Lower lobe of right lung (tissue), 2 donors: ENCODE measurements at regions not wholly inside any gene's neighbourhood (a gene's known extent, or its start where the extent isn't known, plus 50 kb on each side); places are given as distances from the start of the nearest gene placed in this dataset.
"Not testable (repeated sequence)": the region's sequence is repeated elsewhere in the genome, so short reads cannot be mapped to it uniquely, and the experiment has no call there.

Source experiments
- ATAC-seq, 2 donors: fragments of 200-7000 bp; cut with Tn5 transposase; one replicate each; pipeline ENCODE4 v1.9.1; 2020 to 2022; ENCODE audit warnings: mild to moderate bottlenecking in 2 of 2, moderate library complexity in 2 of 2
- DNase-seq: peaks from one replicate; pipeline ENCODE4 v3.0.0-alpha.2; 2020
- H3K27ac ChIP-seq: fragments of 200-600 bp; one replicate; pipeline ENCODE4 v1.8.0; 2022
- H3K27me3 ChIP-seq: fragments of 200-600 bp; one replicate; pipeline ENCODE4 v1.8.0; 2022; ENCODE audit warnings: low read depth
- H3K36me3 ChIP-seq: fragments of 200-600 bp; one replicate; pipeline ENCODE4 v1.8.0; 2022; ENCODE audit warnings: mild to moderate bottlenecking
- H3K4me1 ChIP-seq: fragments of 200-600 bp; one replicate; pipeline ENCODE4 v1.8.0; 2022
- H3K4me3 ChIP-seq: fragments of 200-600 bp; one replicate; pipeline ENCODE4 v1.8.0; 2022; ENCODE audit warnings: mild to moderate bottlenecking
- H3K9me3 ChIP-seq: fragments of 200-600 bp; one replicate; pipeline ENCODE4 v1.8.0; 2022
- CTCF ChIP-seq: fragments of 200-600 bp; IDR thresholded peaks from one replicate; pipeline ENCODE4 v1.8.0; 2022; ENCODE audit warnings: antibody characterized with exemption, mild to moderate bottlenecking
- intact Hi-C: fragments of 100-400 bp; cut with DNase I; formaldehyde crosslinking; loops from one replicate; pipeline ENCODE4 v1.11.0; 2022
- donor health status: DM: no; HTN: yes; CAD: no; lungs with severe emphysema.

DNA sequence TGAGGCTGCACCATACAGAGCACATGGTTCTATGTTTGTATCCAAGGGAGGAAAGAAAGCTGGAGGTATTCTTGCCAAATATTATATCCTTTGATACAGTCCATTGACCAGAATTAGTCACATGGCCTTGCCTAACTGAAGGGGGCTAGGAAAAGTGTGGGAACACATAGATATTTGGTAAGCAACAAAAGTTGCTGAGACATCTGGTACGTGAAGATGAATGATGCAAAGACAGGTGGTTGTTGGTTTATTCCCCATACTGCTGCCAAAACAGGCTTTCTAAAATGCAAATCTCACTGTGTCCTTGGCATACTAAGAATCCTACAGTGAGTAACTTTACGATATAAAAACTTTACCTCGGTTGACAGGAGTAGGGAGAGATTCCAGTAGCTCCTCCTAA, 162.2 kb downstream of the VGLL3 start:
- H3K4me1 ChIP-seq = no peaks in the 10 kb centered on the region
- TF ChIP-seq CTCF = no peak
- H3K27ac ChIP-seq = no peak overlapping the region
- H3K36me3 ChIP-seq = no peaks in the 10 kb centered on the region
- H3K27me3 ChIP-seq = no peaks in the 10 kb centered on the region
- DNase-seq = no peak
- no peak overlapping the region for H3K4me3 ChIP-seq
- H3K9me3 ChIP-seq = no peaks in the 10 kb centered on the region
- intact Hi-C loops = no loop called here
- no peak for ATAC-seq

- H3K27ac ChIP-seq, DNase-seq, H3K4me3 ChIP-seq, intact Hi-C loops, H3K36me3 ChIP-seq, H3K9me3 ChIP-seq, ATAC-seq, H3K4me1 ChIP-seq, H3K27me3 ChIP-seq: not testable (repeated sequence)
These were observed 163.4 kb downstream of the VGLL3 start for GRCh38 chr3:86827582-86827981.

GRCh38 chr3:86826292-86826691, 164.7 kb downstream of the VGLL3 start:
- H3K27ac ChIP-seq = no peak overlapping the region
- H3K4me1 ChIP-seq = no peaks in the 10 kb centered on the region
- DNase-seq (no peak), ATAC-seq (no peak)
- no peaks in the 10 kb centered on the region for H3K27me3 ChIP-seq
- no peaks in the 10 kb centered on the region for H3K36me3 ChIP-seq
- intact Hi-C loops = no loop called here
- no peak for TF ChIP-seq CTCF
- no peaks in the 10 kb centered on the region for H3K9me3 ChIP-seq
- H3K4me3 ChIP-seq = no peak overlapping the region

- no peaks in the 10 kb centered on the region for H3K27me3 ChIP-seq
- no peaks in the 10 kb centered on the region for H3K9me3 ChIP-seq
- H3K27ac ChIP-seq = no peak overlapping the region
- DNase-seq = no peak
- no peaks in the 10 kb centered on the region for H3K36me3 ChIP-seq
- TF ChIP-seq CTCF = no peak
- ATAC-seq = no peak
- H3K4me1 ChIP-seq = no peaks in the 10 kb centered on the region
- no peak overlapping the region for H3K4me3 ChIP-seq
- intact Hi-C loops = no loop called here
These were observed 175.1 kb downstream of the VGLL3 start for GRCh38 chr3:86815880-86816279.

DNA sequence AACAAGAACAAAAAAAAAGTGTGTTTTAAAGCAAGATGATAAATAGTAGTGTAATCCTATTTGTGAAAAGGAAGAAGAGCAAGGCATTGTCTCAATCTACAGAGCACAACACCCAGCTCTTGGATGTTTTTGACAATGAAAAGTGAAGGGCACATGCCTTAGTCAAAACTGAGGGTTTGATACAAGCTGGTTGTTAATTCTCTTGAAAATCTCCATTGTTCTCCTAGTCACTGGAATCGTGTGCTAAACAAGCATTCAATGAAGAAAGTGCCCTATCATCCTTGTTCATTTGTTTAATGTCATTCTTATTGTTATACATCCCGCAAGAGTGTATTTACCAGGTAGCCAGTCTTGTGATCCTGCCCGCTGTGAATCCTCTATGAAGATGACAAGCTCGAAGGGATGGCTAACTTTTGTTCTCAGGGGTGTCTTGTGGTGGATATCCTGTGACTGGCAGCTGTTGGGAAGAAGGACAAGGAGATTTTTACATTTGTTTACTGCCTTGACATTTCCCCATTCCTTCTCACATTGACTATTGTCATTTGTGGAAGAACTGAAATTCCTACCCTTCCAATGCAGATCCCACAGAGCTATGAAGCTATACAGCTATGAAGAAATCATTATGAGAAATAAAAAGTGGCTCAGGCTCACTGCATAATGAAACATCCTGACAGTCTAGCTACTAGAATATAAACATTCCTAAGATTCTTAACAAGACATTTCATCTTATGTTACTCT, 175.9 kb downstream of the VGLL3 start:
- no peak overlapping the region for H3K27ac ChIP-seq
- TF ChIP-seq CTCF = no peak
- no peaks in the 10 kb centered on the region for H3K4me1 ChIP-seq
- H3K36me3 ChIP-seq = no peaks in the 10 kb centered on the region
- H3K9me3 ChIP-seq = no peaks in the 10 kb centered on the region
- H3K27me3 ChIP-seq = no peaks in the 10 kb centered on the region
- no peak overlapping the region for H3K4me3 ChIP-seq
- DNase-seq = no peak
- intact Hi-C loops = no loop called here
- no peak for ATAC-seq

- ATAC-seq (no peak), DNase-seq (no peak)
- intact Hi-C loops = no loop called here
- Histone ChIP-seq H3K9me3 (no peaks in the 10 kb centered on the region), H3K4me1 (no peaks in the 10 kb centered on the region), H3K27me3 (no peaks in the 10 kb centered on the region), H3K27ac (no peak overlapping the region), H3K4me3 (no peak overlapping the region), H3K36me3 (no peaks in the 10 kb centered on the region)
- no peak for TF ChIP-seq CTCF
These were observed 176.6 kb downstream of the VGLL3 start for GRCh38 chr3:86814321-86814720.
